Hepatocyte (in vitro differentiated cells): ENCODE measurements at regions not wholly inside any gene's neighbourhood (a gene's known extent, or its start where the extent isn't known, plus 50 kb on each side); places are given as distances from the start of the nearest gene placed in this dataset.
"Not testable (repeated sequence)": the region's sequence is repeated elsewhere in the genome, so short reads cannot be mapped to it uniquely, and the experiment has no call there.

ENCODE experiments used
- DNase-seq: peaks from one replicate; pipeline ENCODE4 v3.0.0-alpha.2; 2016; ENCODE audit warnings: low spot score
- H2AFZ ChIP-seq: fragments of 200-600 bp; sonication (generic); 2 replicates; pipeline ENCODE4 v1.6.0; 2016; ENCODE audit warnings: antibody characterized with exemption, mild to moderate bottlenecking
- H3K27ac ChIP-seq: fragments of 200-600 bp; sonication (generic); 2 replicates; pipeline ENCODE4 v1.5.1; 2016; ENCODE audit warnings: mild to moderate bottlenecking
- H3K27me3 ChIP-seq: fragments of 200-600 bp; sonication (generic); 2 replicates; pipeline ENCODE4 v1.6.1; 2016
- H3K36me3 ChIP-seq: fragments of 200-600 bp; sonication (generic); replicated peaks from 2 replicates; pipeline ENCODE4 v1.5.1; 2016; ENCODE audit warnings: low read depth; ENCODE audit not compliant: insufficient read depth
- H3K4me1 ChIP-seq: fragments of 200-600 bp; sonication (generic); 2 replicates; pipeline ENCODE4 v1.5.1; 2016; ENCODE audit warnings: mild to moderate bottlenecking, moderate library complexity; ENCODE audit not compliant: insufficient read depth
- H3K4me2 ChIP-seq: fragments of 200-600 bp; sonication (generic); 2 replicates; pipeline ENCODE4 v1.6.0; 2016
- H3K4me3 ChIP-seq: fragments of 200-600 bp; sonication (generic); 2 replicates; pipeline ENCODE4 v1.5.1; 2016; ENCODE audit warnings: mild to moderate bottlenecking
- H3K79me2 ChIP-seq: fragments of 200-600 bp; sonication (generic); 2 replicates; pipeline ENCODE4 v1.6.0; 2017; ENCODE audit warnings: mild to moderate bottlenecking
- H3K9me2 ChIP-seq: fragments of 200-600 bp; sonication (generic); replicated peaks from 2 replicates; pipeline ENCODE4 v1.6.0; 2017; ENCODE audit warnings: mild to moderate bottlenecking; ENCODE audit not compliant: insufficient read depth
- H3K9me3 ChIP-seq: fragments of 200-600 bp; sonication (generic); 2 replicates; pipeline ENCODE4 v1.5.1; 2016; ENCODE audit warnings: low read depth, mild to moderate bottlenecking
- H4K20me1 ChIP-seq: fragments of 200-600 bp; sonication (generic); 2 replicates; pipeline ENCODE4 v1.6.0; 2016; ENCODE audit warnings: mild to moderate bottlenecking; ENCODE audit not compliant: insufficient read depth, poor library complexity, severe bottlenecking
- EZH2 ChIP-seq: fragments of 200-600 bp; sonication (generic); IDR thresholded peaks from 2 replicates; pipeline ENCODE4 v1.6.1; 2016; ENCODE audit warnings: antibody characterized with exemption, mild to moderate bottlenecking, borderline replicate concordance
- EZH2phosphoT487 ChIP-seq: fragments of 200-600 bp; sonication (generic); IDR thresholded peaks from one replicate; pipeline ENCODE4 v1.6.1; 2018; ENCODE audit warnings: antibody characterized with exemption, mild to moderate bottlenecking, low read depth, moderate library complexity; ENCODE audit not compliant: unreplicated experiment, severe bottlenecking
- WGBS: methylation state at CpG from one replicate; pipeline ENCODE4 v1.1.6; 2016; ENCODE audit warnings: low lambda C conversion rate; ENCODE audit errors: missing lambda C conversion rate; 5-methylcytosine and 5-hydroxymethylcytosine counted together
- TF ChIP-seq, protein P1 (sequence below): fragments of 200-600 bp; sonication (generic); IDR thresholded peaks from 2 replicates; pipeline ENCODE4 v1.5.1; 2016; ENCODE audit warnings: antibody characterized with exemption, mild to moderate bottlenecking; ENCODE audit not compliant: poor library complexity

DNA sequence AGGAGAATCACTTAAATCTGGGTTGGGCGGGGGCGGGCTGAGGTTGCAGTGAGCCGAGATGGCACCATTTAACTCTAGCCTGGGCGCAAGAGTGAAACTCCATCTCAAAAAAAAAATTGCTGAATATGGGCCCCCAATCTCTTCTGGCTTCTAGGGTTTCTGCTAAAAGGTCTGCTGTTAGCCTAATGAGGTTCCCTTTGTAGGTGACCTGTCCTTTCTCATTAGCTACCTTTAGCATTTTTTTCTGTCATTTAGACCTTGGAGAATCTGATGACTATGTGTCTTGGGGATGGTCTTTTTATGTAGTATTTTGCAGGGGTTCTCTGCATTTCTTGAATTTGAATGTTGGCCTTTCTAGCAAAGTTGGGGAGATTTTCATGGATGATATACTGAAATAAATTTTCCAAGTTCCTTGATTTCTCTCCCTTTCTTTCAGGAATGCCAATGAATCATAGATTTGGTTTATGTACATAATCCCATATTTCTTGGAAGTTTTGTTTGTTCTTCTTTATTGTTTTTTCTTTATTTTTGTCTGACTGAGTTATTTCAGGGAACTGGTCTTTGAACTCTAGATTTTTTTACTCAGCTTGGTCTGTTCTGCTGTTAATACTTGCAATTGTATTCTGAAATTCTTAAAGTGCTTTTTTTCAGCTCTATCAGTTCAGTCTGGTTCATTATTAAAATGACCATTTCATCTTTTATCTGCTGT lies 181.5 kb downstream of the TTC6 start:
- Histone ChIP-seq H3K4me1 (no peaks in the 10 kb centered on the region), H3K9me3 (no peaks in the 10 kb centered on the region), H3K27ac (no peak overlapping the region), H2AFZ (no peak overlapping the region), H3K4me3 (no peak overlapping the region), H3K79me2 (no peaks in the 10 kb centered on the region), H3K27me3 (no peaks in the 10 kb centered on the region), H3K9me2 (no peaks in the 10 kb centered on the region), H3K36me3 (no peaks in the 10 kb centered on the region), H3K4me2 (no peak overlapping the region), H4K20me1 (no peaks in the 10 kb centered on the region)
- 82% methylated on average over 4 of the region's 4 CpGs for WGBS
- no peak for DNase-seq
- TF ChIP-seq EZH2phosphoT487 (no peak), EZH2 (no peak)
- TF ChIP-seq, protein P1, sequence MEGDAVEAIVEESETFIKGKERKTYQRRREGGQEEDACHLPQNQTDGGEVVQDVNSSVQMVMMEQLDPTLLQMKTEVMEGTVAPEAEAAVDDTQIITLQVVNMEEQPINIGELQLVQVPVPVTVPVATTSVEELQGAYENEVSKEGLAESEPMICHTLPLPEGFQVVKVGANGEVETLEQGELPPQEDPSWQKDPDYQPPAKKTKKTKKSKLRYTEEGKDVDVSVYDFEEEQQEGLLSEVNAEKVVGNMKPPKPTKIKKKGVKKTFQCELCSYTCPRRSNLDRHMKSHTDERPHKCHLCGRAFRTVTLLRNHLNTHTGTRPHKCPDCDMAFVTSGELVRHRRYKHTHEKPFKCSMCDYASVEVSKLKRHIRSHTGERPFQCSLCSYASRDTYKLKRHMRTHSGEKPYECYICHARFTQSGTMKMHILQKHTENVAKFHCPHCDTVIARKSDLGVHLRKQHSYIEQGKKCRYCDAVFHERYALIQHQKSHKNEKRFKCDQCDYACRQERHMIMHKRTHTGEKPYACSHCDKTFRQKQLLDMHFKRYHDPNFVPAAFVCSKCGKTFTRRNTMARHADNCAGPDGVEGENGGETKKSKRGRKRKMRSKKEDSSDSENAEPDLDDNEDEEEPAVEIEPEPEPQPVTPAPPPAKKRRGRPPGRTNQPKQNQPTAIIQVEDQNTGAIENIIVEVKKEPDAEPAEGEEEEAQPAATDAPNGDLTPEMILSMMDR, result no peak

DNA sequence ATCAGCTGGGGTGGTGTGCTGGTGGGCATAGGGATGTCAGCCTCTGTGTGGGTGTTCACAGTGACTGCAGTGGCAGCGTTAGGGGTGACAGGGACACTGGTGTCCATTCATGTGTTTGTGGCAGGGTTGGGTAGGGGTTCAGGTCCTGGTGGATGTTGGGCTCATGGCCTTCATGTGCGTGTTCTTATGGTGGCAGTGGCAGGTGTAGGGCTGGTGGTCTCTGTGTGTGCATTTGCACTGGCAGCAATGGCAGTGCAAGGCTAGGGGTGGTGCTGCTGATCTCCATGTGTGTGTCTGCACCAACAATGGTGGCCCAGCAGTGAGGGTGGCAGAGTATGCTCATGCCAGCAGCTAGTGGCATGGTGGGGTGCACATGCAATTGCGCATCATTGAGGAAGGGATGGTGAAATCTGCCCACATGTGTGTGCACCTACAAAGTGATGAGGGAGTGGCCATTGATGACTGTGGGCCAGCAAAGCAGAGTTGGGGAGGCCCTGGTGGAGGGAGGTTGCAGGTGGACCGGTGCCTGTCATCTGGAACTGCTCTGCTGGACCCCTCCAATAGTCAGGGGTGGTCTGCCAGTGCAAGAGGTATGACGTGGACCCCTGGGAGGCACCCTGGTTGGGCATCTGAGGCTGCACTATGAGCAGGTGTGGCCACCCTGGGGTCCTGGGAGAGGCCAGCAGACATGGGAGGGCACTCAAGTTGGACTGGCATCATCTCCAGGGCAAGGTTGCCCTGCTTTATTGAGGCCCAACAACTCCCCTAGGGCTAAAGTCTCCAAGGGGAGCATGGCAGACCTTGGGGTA lies 182.9 kb downstream of the TTC6 start:
- Histone ChIP-seq H2AFZ (no peak overlapping the region), H3K9me2 (no peaks in the 10 kb centered on the region), H4K20me1 (no peaks in the 10 kb centered on the region), H3K27me3 (no peaks in the 10 kb centered on the region), H3K36me3 (no peaks in the 10 kb centered on the region), H3K4me3 (no peak overlapping the region), H3K4me1 (no peaks in the 10 kb centered on the region), H3K4me2 (no peak overlapping the region), H3K79me2 (no peaks in the 10 kb centered on the region), H3K27ac (no peak overlapping the region), H3K9me3 (no peaks in the 10 kb centered on the region)
- DNase-seq, result no peak
- WGBS, result 93% methylated on average over 5 of the region's 5 CpGs
- TF ChIP-seq EZH2phosphoT487, result no peak
- TF ChIP-seq, protein P1, result no peak
- no peak for TF ChIP-seq EZH2

DNA sequence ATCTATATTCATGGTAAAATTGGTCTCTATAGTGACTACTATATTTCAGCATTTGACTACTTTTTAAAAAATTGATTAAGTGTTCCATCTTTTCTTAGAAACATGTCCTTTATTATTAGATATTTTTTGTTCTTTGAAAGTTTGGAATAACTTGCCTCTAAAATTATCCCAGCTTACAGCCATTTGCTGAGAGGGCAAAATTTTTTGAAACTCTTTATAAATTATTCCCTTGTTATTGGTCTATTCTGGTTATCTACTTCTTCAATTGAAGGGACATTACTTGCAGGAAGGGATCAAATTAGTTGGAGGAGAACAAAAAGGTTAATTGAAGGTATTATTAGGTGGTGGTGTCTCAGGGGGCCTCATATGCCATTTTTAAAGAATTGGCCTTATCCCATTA lies 184.1 kb downstream of the TTC6 start:
- no peak overlapping the region for H2AFZ ChIP-seq
- no peak overlapping the region for H3K27ac ChIP-seq
- H4K20me1 ChIP-seq, result no peaks in the 10 kb centered on the region
- no peak overlapping the region for H3K4me2 ChIP-seq
- H3K27me3 ChIP-seq, result no peaks in the 10 kb centered on the region
- no peaks in the 10 kb centered on the region for H3K36me3 ChIP-seq
- no peak for DNase-seq
- H3K4me3 ChIP-seq, result no peak overlapping the region
- no peaks in the 10 kb centered on the region for H3K9me3 ChIP-seq
- no peaks in the 10 kb centered on the region for H3K9me2 ChIP-seq
- H3K4me1 ChIP-seq, result no peaks in the 10 kb centered on the region
- TF ChIP-seq, protein P1, result no peak
- TF ChIP-seq EZH2phosphoT487 (no peak), EZH2 (no peak)
- H3K79me2 ChIP-seq, result no peaks in the 10 kb centered on the region

DNA sequence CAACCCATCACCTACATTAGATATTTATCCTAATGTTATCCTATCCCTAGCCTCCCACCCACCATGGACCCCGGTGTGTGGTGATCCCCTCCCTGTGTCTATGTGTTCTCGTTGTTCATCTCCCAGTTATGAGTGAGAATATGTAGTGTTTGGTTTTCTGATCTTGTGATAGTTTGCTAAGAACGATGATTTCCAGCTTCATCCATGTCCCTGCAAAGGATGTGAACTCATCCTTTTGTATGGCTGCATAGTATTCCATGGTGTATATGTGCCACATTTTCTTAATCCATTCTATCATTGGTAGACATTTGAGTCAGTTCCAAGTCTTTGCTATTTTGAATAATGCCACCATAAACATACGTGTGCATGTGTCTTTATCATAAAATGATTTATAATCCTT lies 185.3 kb downstream of the TTC6 start:
- H3K79me2 ChIP-seq, H3K36me3 ChIP-seq, H3K27me3 ChIP-seq, H3K9me3 ChIP-seq, H4K20me1 ChIP-seq, H2AFZ ChIP-seq, H3K9me2 ChIP-seq, H3K4me2 ChIP-seq, H3K27ac ChIP-seq, H3K4me3 ChIP-seq, DNase-seq, H3K4me1 ChIP-seq: not testable (repeated sequence)
- 96% methylated on average over 4 of the region's 4 CpGs for WGBS

DNA sequence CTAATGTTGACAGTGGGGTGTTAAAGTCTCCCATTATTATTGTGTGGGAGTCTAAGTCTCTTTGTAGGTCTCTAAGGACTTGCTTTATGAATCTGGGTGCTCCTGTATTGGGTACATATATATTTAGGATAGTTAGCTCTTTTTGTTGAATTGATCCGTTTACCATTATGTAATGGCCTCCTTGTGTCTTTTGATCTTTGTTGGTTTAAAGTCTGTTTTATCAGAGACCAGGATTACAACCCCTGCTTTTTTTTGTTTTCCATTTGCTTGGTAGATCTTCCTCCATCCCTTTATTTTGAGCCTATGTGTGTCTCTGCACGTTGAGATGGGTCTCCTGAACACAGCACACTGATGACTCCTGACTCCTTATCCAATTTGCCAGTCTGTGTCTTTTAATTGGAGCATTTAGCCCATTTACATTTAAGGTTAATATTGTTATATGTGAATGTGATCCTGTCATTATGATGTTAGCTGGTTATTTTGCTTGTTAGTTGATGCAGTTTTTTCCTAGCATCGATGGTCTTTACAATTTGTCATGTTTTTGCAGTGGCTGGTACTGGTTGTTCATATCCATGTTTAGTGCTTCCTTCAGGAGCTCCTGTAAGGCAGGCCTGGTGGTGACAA lies 188.9 kb downstream of the TTC6 start:
- not testable (repeated sequence) for H3K9me2 ChIP-seq, H4K20me1 ChIP-seq, H3K36me3 ChIP-seq, DNase-seq, H3K4me1 ChIP-seq, H3K27ac ChIP-seq, H3K27me3 ChIP-seq, H2AFZ ChIP-seq, H3K79me2 ChIP-seq, H3K4me2 ChIP-seq, H3K4me3 ChIP-seq, H3K9me3 ChIP-seq
- whole genome bisulfite sequencing, result 83% methylated on average over 3 of the region's 3 CpGs

DNA sequence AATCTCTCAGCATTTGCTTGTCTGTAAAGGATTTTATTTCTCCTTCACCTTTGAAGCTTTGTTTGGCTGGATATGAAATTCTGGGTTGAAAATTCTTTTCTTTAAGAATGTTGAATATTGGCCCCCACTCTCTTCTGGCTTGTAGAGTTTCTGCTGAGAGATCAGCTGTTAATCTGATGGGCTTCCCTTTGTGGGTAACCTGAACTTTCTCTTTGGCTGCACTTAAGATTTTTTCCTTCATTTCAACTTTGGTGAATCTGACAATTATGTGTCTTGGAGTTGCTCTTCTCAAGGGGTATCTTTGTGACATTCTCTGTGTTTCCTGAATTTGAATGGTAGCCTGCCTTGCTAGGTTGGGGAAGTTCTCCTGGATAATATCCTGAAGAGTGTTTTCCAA lies 189.4 kb downstream of the TTC6 start:
- H3K9me3 ChIP-seq, H3K4me2 ChIP-seq, DNase-seq, H3K4me3 ChIP-seq, H3K27ac ChIP-seq, H2AFZ ChIP-seq, H3K9me2 ChIP-seq, H3K36me3 ChIP-seq, H3K27me3 ChIP-seq, H4K20me1 ChIP-seq, H3K79me2 ChIP-seq, H3K4me1 ChIP-seq: not testable (repeated sequence)
